ENCODE measurements at regions not wholly inside any gene's neighbourhood (a gene's known extent, or its start where the extent isn't known, plus 50 kb on each side); places are given as distances from the start of the nearest gene placed in this dataset.

- ATAC-seq (no peak), DNase-seq (ENCODE audit: low read depth, low spot score) (no peak)
- ChIA-PET CTCF (no interaction called here), POLR2A (no interaction called here)
- in situ Hi-C loops (cut with HindIII; ENCODE audit: low pct_unique_long_range_greater_than_20kb, low sequenced_read_pairs), result no loop called here
- Histone ChIP-seq H3K27me3 (ENCODE audit: control insufficient read depth, insufficient read depth, low read length) (no peaks in the 10 kb centered on the region), H3K36me3 (ENCODE audit: control insufficient read depth, insufficient read depth, low read length) (no peaks in the 10 kb centered on the region), H3K9me3 (ENCODE audit: control insufficient read depth, insufficient read depth, low read depth, low read length) (no peaks in the 10 kb centered on the region), H3K4me3 (ENCODE audit: low read depth in 2 of 2, low read length in 2 of 2) (no peak overlapping the region), H3K27ac (ENCODE audit: low read length) (no peak overlapping the region), H3K4me1 (ENCODE audit: control insufficient read depth, insufficient read depth, low read length) (no peaks in the 10 kb centered on the region)
- intact Hi-C loops (cut with micrococcal nuclease; ENCODE audit: unreplicated experiment), result no loop called here
- no TSS peak for BruUV-seq (replicated peaks)
- TF ChIP-seq SIN3A (IDR thresholded peaks at IDR 0.05; ENCODE audit: borderline replicate concordance, insufficient read depth, low read depth, low read length), result no peak
- TF ChIP-seq POLR2AphosphoS5 (IDR thresholded peaks at IDR 0.05; ENCODE audit: low read depth, low read length), result no peak
- no peak for TF ChIP-seq TCF7L2 (IDR thresholded peaks at IDR 0.05; ENCODE audit: low read depth, low read length)
- TF ChIP-seq REST (IDR thresholded peaks at IDR 0.05; ENCODE audit: insufficient read depth in 1 of 2, low read depth in 2 of 2, low read length in 1 of 2), result no peak
- TF ChIP-seq, protein P1, sequence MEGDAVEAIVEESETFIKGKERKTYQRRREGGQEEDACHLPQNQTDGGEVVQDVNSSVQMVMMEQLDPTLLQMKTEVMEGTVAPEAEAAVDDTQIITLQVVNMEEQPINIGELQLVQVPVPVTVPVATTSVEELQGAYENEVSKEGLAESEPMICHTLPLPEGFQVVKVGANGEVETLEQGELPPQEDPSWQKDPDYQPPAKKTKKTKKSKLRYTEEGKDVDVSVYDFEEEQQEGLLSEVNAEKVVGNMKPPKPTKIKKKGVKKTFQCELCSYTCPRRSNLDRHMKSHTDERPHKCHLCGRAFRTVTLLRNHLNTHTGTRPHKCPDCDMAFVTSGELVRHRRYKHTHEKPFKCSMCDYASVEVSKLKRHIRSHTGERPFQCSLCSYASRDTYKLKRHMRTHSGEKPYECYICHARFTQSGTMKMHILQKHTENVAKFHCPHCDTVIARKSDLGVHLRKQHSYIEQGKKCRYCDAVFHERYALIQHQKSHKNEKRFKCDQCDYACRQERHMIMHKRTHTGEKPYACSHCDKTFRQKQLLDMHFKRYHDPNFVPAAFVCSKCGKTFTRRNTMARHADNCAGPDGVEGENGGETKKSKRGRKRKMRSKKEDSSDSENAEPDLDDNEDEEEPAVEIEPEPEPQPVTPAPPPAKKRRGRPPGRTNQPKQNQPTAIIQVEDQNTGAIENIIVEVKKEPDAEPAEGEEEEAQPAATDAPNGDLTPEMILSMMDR (IDR thresholded peaks at IDR 0.05), result no peak
Measured at GRCh38 chr1:232463225-232463624, 166.7 kb downstream of the SIPA1L2 start.

DNA sequence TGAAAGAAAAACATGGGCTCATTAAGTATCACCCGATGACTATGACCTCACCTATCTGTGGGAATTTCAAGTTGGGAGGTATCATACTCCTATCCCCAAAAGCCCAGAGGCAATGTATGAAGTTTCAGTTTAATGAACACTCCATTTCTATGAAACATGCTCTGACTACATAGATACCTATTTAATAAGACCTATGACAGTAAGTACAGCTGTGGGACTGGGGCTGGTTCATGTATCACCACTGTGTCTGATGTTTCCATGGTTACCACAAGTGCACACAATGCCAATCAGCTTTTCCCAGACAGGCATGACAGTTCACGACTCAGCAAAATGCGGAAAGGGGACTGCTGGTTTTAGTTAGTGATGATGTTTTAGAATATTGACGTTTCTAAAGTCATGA is 167.7 kb downstream of the SIPA1L2 start:
- Histone ChIP-seq H3K36me3 (ENCODE audit: control insufficient read depth, insufficient read depth, low read length) (no peaks in the 10 kb centered on the region), H3K27me3 (ENCODE audit: control insufficient read depth, insufficient read depth, low read length) (no peaks in the 10 kb centered on the region), H3K27ac (ENCODE audit: low read length) (no peak overlapping the region), H3K9me3 (ENCODE audit: control insufficient read depth, insufficient read depth, low read depth, low read length) (no peaks in the 10 kb centered on the region), H3K4me3 (ENCODE audit: low read depth in 2 of 2, low read length in 2 of 2) (no peak overlapping the region), H3K4me1 (ENCODE audit: control insufficient read depth, insufficient read depth, low read length) (no peaks in the 10 kb centered on the region)
- intact Hi-C loops (cut with micrococcal nuclease; ENCODE audit: unreplicated experiment) (no loop called here), in situ Hi-C loops (cut with HindIII; ENCODE audit: low pct_unique_long_range_greater_than_20kb, low sequenced_read_pairs) (no loop called here)
- ATAC-seq (no peak), DNase-seq (ENCODE audit: low read depth, low spot score) (no peak)
- ChIA-PET CTCF (no interaction called here), POLR2A (no interaction called here)
- BruUV-seq (replicated peaks), result no TSS peak
- TF ChIP-seq POLR2AphosphoS5 (IDR thresholded peaks at IDR 0.05; ENCODE audit: low read depth, low read length) (no peak), SIN3A (IDR thresholded peaks at IDR 0.05; ENCODE audit: borderline replicate concordance, insufficient read depth, low read depth, low read length) (no peak), TCF7L2 (IDR thresholded peaks at IDR 0.05; ENCODE audit: low read depth, low read length) (no peak), REST (IDR thresholded peaks at IDR 0.05; ENCODE audit: insufficient read depth in 1 of 2, low read depth in 2 of 2, low read length in 1 of 2) (no peak)
- TF ChIP-seq, protein P1 (IDR thresholded peaks at IDR 0.05), result no peak
